ENCODE measurements at regions not wholly inside any gene's neighbourhood (a gene's known extent, or its start where the extent isn't known, plus 50 kb on each side); places are given as distances from the start of the nearest gene placed in this dataset.

- DNase-seq (ENCODE audit: low spot score) (no peak), ATAC-seq (ENCODE audit: low FRiP score) (no peak)
- no peak for TF ChIP-seq CTCF (IDR thresholded peaks at IDR 0.05)
Measured at GRCh38 chr22:48347311-48347710, 1480.4 kb downstream of the BRD1 start.

DNA sequence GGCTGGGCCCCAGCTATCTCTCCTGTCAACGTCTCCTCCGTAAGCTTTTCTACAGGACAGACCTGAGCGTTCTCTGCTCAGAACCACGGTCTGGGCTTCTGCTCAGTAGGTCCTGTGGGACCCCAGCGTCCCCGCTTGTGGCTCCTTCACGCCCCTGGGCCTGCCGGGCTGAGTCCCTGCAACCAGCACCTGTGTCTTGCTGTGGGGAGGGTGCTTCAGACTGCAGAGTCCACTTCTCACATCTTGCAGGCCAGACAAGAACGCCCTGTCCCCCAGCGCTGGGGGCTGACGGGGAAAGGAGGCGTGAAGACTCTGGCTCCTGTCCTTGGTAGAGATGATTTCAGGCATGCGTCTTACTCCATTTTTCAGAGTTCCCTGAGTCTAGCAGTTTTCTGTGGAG, 1480.8 kb downstream of the BRD1 start:
- TF ChIP-seq CTCF (IDR thresholded peaks at IDR 0.05), result no peak
- ATAC-seq (ENCODE audit: low FRiP score) (no peak), DNase-seq (ENCODE audit: low spot score) (no peak)

DNA sequence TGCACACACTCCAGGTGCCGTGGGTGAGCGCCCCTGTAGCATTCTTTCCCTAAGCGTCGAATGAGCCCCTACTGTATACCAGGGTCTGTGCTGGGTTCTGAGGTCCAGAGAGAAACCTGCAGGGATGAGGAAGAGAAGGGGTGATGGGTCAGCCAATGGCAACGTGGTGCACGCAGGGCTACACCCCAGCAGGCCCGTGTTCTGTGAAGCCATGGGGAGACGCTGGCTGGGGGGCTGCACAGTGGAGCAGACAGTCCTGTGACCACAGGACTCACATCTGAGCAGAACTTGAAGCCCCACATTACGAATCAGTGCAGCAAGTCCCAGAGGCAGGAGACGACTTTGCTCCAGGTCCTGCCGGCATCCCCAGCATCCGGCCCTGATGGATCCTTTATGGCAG, 1481.4 kb downstream of the BRD1 start:
- no peak for DNase-seq (ENCODE audit: low spot score)
- no peak for ATAC-seq (ENCODE audit: low FRiP score)
- no peak for TF ChIP-seq CTCF (IDR thresholded peaks at IDR 0.05)

- no peak for DNase-seq (ENCODE audit: low spot score)
- no peak for ATAC-seq (ENCODE audit: low FRiP score)
- no peak for TF ChIP-seq CTCF (IDR thresholded peaks at IDR 0.05)
Measured at GRCh38 chr22:48345631-48346030, 1482.0 kb downstream of the BRD1 start.

- DNase-seq (ENCODE audit: low spot score), result no peak
- no peak for TF ChIP-seq CTCF (IDR thresholded peaks at IDR 0.05)
- ATAC-seq (ENCODE audit: low FRiP score), result no peak
Measured at GRCh38 chr22:48343461-48343860, 1484.2 kb downstream of the BRD1 start.

DNA sequence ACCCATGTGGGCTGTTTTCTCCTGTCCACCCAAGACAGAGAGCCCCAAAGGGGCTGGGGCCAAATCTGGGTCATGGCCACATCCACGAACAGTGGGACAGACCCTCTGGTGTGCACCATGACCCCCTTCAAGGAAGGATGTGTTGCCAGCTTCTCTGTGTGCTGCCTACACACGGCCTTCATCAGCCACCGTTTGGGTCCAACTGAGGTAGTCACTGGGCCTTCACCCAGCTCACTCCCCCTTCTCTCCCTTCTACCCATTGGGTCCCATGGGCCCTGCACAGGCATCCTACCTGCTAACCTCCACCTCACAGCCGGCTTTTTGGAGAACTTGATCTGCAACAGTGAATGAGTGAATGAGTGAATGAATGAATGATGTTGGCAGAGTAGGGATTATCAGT, 1484.9 kb downstream of the BRD1 start:
- no peak for DNase-seq (ENCODE audit: low spot score)
- no peak for TF ChIP-seq CTCF (IDR thresholded peaks at IDR 0.05)
- no peak for ATAC-seq (ENCODE audit: low FRiP score)

DNA sequence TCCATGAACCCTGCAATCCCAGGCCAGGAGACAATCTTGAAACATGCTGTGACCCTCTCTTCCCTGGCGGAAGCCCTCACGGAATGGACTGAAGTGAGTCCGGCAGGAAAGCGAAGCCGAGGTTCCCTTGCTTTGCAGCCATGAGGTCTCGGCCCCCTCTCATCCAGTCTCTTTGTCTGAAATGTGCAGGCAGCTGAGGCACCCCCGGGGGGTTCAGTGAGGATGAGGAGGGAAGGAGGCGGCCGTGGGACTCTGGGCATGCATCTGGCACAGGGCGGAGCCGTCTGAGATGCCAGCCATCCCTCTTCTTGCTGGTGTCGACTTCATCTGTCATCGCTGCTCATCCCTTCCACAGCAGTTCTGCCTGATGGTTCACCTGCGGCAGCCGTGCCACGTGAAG, 1485.7 kb downstream of the BRD1 start:
- no peak for ATAC-seq (ENCODE audit: low FRiP score)
- TF ChIP-seq CTCF (IDR thresholded peaks at IDR 0.05), result no peak
- DNase-seq (ENCODE audit: low spot score), result no peak

Data from omental fat pad (tissue), 3 donors.